Activated T-cell treated with anti-CD3 and anti-CD28 coated beads for 4 hours (primary cell): ENCODE measurements at regions not wholly inside any gene's neighbourhood (a gene's known extent, or its start where the extent isn't known, plus 50 kb on each side); places are given as distances from the start of the nearest gene placed in this dataset.

Experiments used
- DNase-seq: peaks from one replicate; pipeline ENCODE4 v3.0.0-alpha.2; 2020

- no peak for DNase-seq
These were observed 292.6 kb upstream of the CAND1 start for GRCh38 chr12:66976526-66976925.

GRCh38 chr12:66978802-66979201, 290.4 kb upstream of the CAND1 start:
- DNase-seq: no peak

GRCh38 chr12:66979251-66979650, 289.9 kb upstream of the CAND1 start:
- DNase-seq: no peak

- DNase-seq: no peak
These were observed 285.1 kb upstream of the CAND1 start for GRCh38 chr12:66984077-66984476.

DNA sequence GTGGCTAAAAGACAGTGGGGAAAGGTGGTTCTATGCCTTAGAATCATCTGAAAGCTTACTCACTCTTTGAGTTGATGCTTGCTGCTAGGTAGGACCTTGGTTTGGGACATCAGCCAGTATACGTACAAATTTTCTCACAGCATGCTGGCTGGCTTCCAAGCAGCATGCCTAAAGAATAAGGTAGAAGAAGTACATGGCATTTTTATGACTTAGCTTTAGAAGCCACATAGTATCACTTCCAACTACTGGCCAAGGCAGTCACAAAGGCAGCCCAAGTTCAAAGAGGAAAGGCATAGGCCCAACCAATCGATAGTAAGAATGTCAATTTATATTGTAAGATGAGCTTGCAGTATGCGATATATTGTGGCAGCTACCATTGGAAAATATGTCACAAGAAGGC, 284.2 kb upstream of the CAND1 start:
- no peak for DNase-seq

GRCh38 chr12:66999141-66999540, 270.0 kb upstream of the CAND1 start:
- no peak for DNase-seq

- no peak for DNase-seq
These were observed 267.9 kb upstream of the CAND1 start for GRCh38 chr12:67001251-67001650.

DNA sequence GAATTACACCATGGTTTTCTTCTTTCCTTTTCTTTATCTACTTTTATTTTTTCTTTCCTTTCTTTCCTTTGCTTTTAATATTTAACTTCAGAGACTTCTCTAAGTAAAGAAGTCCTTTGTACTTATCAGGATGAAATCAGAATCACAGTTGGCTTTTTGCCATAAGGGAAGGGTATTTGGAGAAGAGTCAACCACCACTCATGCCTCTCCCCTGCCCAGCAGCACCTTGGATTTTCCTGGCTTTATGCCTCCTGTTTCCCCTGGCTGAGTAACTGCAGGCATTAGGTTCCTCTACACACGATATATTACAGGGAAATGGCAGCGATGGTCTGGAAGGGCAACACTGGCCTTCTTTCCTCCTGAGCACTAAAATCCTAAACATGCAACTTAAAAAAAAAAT, 266.4 kb upstream of the CAND1 start:
- no peak for DNase-seq

- DNase-seq: no peak
These were observed 262.5 kb upstream of the CAND1 start for GRCh38 chr12:67006610-67007009.

- no peak for DNase-seq
These were observed 254.5 kb upstream of the CAND1 start for GRCh38 chr12:67014642-67015041.

GRCh38 chr12:67018105-67018504, 251.1 kb upstream of the CAND1 start:
- DNase-seq: no peak

- no peak for DNase-seq
These were observed 250.1 kb upstream of the CAND1 start for GRCh38 chr12:67019070-67019469.

DNA sequence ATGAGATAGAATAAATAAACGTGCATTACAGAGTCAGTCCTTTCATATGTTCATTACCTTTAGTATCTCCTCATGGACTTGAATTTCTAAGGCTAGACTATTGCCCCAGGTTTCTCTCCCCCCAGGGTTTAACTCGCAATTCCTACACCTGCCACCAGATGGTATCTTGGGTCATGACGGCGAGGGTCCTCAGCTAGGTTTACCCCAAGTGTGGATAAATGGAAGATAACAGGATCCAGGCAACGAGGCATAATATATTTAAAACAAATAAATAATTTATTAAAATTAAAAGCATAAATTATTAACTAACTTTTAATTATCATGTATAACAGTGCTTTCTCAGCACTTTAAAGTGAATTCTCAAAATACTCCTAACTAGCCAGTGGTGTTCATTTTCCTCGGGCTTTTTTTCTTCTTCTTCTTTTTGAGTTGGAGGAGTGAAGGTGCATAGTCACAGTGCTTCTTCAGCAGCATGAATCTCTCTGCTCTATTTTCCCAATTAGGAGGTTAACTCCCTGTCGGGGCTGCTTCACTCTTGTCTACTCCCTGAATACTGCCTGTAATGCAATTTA, 243.5 kb upstream of the CAND1 start:
- DNase-seq: peak; percentile 57

GRCh38 chr12:67026487-67027246, 242.5 kb upstream of the CAND1 start:
- no peak for DNase-seq

DNA sequence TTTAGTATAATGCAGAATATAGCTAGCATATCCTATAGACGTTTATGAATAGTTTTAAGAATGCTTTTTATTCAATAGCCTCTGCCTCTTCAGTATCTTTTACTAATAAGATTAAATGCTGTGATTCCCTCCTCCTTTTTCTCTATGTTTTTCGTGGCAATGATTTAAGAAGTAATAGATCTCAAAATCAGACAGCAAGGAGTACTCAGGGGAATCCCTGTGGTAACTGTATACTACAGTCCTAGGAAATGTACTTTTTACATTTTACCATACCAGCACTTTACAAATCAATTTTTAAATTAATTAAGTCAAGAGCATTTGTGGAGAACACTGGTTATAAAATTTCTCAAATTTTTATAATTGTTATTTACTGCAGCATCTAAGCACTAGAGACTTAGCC, 240.6 kb upstream of the CAND1 start:
- no peak for DNase-seq

- no peak for DNase-seq
These were observed 234.9 kb upstream of the CAND1 start for GRCh38 chr12:67034110-67034879.

GRCh38 chr12:67035121-67035520, 234.0 kb upstream of the CAND1 start:
- DNase-seq: no peak

- no peak for DNase-seq
These were observed 230.7 kb upstream of the CAND1 start for GRCh38 chr12:67038486-67038885.

DNA sequence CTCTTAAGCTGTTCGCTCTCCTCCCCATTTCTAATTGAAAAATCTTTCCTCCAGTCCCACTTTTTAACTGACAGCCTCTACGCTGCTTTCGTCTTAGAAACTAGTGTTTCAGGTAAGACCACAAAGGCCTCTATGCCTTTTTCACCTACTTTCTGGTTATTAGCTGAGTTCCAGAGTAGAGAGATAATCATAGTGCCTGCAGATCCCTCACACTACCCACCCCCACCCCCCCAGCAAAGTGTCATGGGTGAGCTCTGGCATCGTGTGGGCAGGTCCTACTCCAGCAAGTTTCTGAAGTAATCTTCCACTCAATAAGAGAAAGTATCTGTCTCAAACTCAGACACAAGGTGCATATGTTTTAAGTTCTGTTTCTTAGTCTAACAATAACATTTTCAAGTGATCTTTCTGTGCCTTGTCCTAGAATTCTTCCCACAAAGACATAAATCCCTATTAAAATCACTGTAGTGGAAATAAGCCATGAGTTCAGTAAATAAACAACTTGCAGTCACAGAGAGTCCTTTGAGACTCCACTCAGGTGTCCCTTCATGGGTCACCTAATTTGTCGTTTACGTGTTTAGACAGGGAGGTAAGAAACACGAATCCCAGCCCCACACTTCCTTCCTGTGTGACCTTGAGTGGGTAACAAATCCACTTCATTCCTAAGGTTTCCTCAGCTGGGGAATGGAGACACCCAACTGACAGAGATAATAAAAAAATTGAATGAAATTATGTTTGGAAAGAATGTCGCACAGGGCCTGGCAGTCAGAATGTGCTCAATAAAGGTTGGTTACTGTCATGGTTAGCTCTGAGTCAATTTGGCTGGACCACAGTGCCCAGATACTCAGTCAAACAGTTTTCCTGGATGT, 228.9 kb upstream of the CAND1 start:
- DNase-seq: no peak

GRCh38 chr12:67040861-67041137, 228.4 kb upstream of the CAND1 start:
- DNase-seq: no peak

GRCh38 chr12:67042697-67043131, 226.4 kb upstream of the CAND1 start:
- no peak for DNase-seq

GRCh38 chr12:67043771-67044170, 225.4 kb upstream of the CAND1 start:
- no peak for DNase-seq

GRCh38 chr12:67045650-67046049, 223.5 kb upstream of the CAND1 start:
- no peak for DNase-seq
